ENCODE measurements at regions not wholly inside any gene's neighbourhood (a gene's known extent, or its start where the extent isn't known, plus 50 kb on each side); places are given as distances from the start of the nearest gene placed in this dataset.

GRCh38 chr12:61655241-61655640, 605.0 kb upstream of the USP15 start:
- Mint-ChIP-seq H3K4me1 (ENCODE audit: low read depth in 2 of 2) (no peaks in the 10 kb centered on the region), H3K27ac (no peak overlapping the region), H3K9me3 (peaks cover 0 to 8% of the 10 kb centered on the region in 2 donors), H3K4me3 (no peak overlapping the region), H3K36me3 (ENCODE audit: insufficient read depth) (no peaks in the 10 kb centered on the region), H3K27me3 (no peaks in the 10 kb centered on the region)
- ATAC-seq (replicated peaks) (no peak), DNase-seq (no peak)

DNA sequence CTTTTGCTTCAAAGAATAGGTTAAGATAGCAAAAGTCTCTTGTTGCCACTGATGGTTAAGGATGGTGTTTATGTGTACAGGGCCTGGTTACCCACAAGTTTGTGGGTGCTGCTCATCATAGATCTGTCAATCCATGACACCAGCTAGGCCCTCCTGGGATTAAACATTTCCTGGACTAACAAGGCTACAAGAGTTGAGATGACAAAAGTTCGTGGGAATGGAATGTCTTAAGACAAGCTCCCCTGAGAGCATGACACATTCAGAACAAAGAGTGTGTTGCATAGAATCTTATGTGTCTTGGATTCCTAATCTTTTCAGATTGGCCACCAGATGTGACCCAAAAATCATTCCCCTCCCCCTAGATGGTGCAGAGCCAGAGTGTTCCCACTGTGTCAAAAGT, 592.5 kb upstream of the USP15 start:
- H3K36me3 Mint-ChIP-seq (ENCODE audit: insufficient read depth) = no peaks in the 10 kb centered on the region
- H3K4me1 Mint-ChIP-seq (ENCODE audit: low read depth in 2 of 2) = no peaks in the 10 kb centered on the region
- no peaks in the 10 kb centered on the region for H3K27me3 Mint-ChIP-seq
- H3K27ac Mint-ChIP-seq = no peak overlapping the region
- no peak for ATAC-seq (replicated peaks)
- H3K9me3 Mint-ChIP-seq = peaks cover 0 to 15% of the 10 kb centered on the region in 2 donors
- no peak for DNase-seq
- no peak overlapping the region for H3K4me3 Mint-ChIP-seq

- Mint-ChIP-seq H3K36me3 (ENCODE audit: insufficient read depth) (peaks cover 2% of the 10 kb centered on the region), H3K27ac (no peak overlapping the region), H3K4me3 (no peak overlapping the region), H3K27me3 (no peaks in the 10 kb centered on the region), H3K9me3 (peaks cover 0 to 10% of the 10 kb centered on the region in 2 donors), H3K4me1 (ENCODE audit: low read depth in 2 of 2) (no peaks in the 10 kb centered on the region)
- DNase-seq = no peak
- no peak for ATAC-seq (replicated peaks)
These were observed 583.7 kb upstream of the USP15 start for GRCh38 chr12:61676520-61676919.

DNA sequence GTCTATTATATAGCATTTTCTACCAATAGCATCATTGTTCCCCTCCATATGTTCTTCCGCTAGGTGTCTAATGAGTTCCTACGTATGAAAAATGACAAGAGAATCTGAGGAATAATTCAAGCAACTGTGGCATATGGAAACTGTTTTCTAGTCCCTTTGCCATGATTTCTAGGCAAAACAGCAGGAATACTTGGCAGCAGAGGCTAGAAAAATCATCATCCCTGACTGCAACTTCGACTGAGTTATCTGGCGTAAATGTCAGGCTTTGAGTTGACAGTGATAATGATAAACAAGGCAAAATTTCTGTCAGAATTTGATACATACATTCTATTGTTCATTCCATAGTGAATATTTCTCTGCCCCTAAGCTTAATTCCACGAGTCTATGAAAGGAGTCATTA, 572.8 kb upstream of the USP15 start:
- H3K4me3 Mint-ChIP-seq = no peak overlapping the region

GRCh38 chr12:61694214-61694613, 566.0 kb upstream of the USP15 start:
- Mint-ChIP-seq H3K27ac (no peak overlapping the region), H3K9me3 (peaks cover under 1 to 4% of the 10 kb centered on the region in 2 donors), H3K4me1 (ENCODE audit: low read depth in 2 of 2) (no peaks in the 10 kb centered on the region), H3K4me3 (no peak overlapping the region), H3K27me3 (no peaks in the 10 kb centered on the region), H3K36me3 (ENCODE audit: insufficient read depth) (no peaks in the 10 kb centered on the region)
- DNase-seq (no peak), ATAC-seq (replicated peaks) (no peak)

More for the DNA sequence above, 572.8 kb upstream of the USP15 start:
- no peak for ATAC-seq (replicated peaks)
- no peaks in the 10 kb centered on the region for H3K27me3 Mint-ChIP-seq
- DNase-seq = no peak
- H3K4me1 Mint-ChIP-seq (ENCODE audit: low read depth in 2 of 2) = no peaks in the 10 kb centered on the region
- peaks cover 4 to 10% of the 10 kb centered on the region in 2 donors for H3K9me3 Mint-ChIP-seq
- no peaks in the 10 kb centered on the region for H3K36me3 Mint-ChIP-seq (ENCODE audit: insufficient read depth)
- H3K27ac Mint-ChIP-seq = no peak overlapping the region

GRCh38 chr12:61701471-61701870, 558.7 kb upstream of the USP15 start:
- H3K9me3 Mint-ChIP-seq = no peaks in the 10 kb centered on the region
- H3K4me3 Mint-ChIP-seq = no peak overlapping the region
- no peak overlapping the region for H3K27ac Mint-ChIP-seq
- no peaks in the 10 kb centered on the region for H3K4me1 Mint-ChIP-seq (ENCODE audit: low read depth in 2 of 2)
- ATAC-seq (replicated peaks) (no peak), DNase-seq (no peak)
- H3K36me3 Mint-ChIP-seq (ENCODE audit: insufficient read depth) = no peaks in the 10 kb centered on the region
- H3K27me3 Mint-ChIP-seq = no peaks in the 10 kb centered on the region

DNA sequence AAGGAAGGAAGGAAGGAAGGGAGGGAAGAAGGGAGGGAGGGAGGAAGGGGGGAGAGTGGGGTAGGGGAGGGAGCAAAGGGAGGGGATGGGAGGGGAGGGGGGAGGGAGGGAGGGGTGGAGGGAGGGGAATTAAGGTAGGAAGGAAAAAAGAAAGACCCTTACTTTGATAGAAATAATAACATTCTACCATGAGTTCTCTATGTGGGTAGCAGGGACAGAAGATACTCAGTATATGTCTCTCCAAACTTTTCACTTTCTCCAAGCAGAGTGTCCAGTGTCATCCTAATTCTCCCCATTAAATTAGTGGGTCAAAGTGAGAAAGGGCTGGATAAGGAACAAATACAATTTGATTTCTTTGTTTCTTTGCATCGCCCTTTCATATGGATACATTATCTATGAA, 553.4 kb upstream of the USP15 start:
- H3K36me3 Mint-ChIP-seq (ENCODE audit: insufficient read depth) = no peaks in the 10 kb centered on the region
- no peaks in the 10 kb centered on the region for H3K27me3 Mint-ChIP-seq
- H3K4me3 Mint-ChIP-seq = no peak overlapping the region
- ATAC-seq (replicated peaks) = no peak
- no peaks in the 10 kb centered on the region for H3K4me1 Mint-ChIP-seq (ENCODE audit: low read depth in 2 of 2)
- peaks cover 0 to under 1% of the 10 kb centered on the region in 2 donors for H3K9me3 Mint-ChIP-seq
- no peak overlapping the region for H3K27ac Mint-ChIP-seq
- no peak for DNase-seq

GRCh38 chr12:61713121-61713520, 547.1 kb upstream of the USP15 start:
- no peaks in the 10 kb centered on the region for H3K27me3 Mint-ChIP-seq
- no peaks in the 10 kb centered on the region for H3K4me1 Mint-ChIP-seq (ENCODE audit: low read depth in 2 of 2)
- H3K4me3 Mint-ChIP-seq = no peak overlapping the region
- no peak for ATAC-seq (replicated peaks)
- H3K36me3 Mint-ChIP-seq (ENCODE audit: insufficient read depth) = no peaks in the 10 kb centered on the region
- H3K9me3 Mint-ChIP-seq = peaks cover 0 to 1% of the 10 kb centered on the region in 2 donors
- no peak overlapping the region for H3K27ac Mint-ChIP-seq
- no peak for DNase-seq

DNA sequence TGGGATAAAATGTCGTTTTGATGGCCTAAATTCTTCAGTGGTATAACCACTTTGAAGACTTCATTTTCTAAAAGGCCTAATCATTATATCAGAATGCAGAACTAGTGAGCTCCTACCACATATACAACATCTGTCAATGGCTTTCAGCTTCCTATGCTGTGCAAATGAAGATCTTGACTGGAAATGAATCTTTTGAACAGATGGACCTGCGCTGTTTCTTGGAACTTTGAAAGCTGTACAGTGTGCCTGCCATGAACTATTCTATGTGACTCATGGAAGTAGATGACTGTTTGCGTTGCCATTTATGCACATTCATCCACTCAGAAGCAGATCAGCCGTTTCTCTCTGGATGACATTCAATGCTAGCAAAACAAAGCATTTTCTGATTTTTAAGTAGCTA, 542.2 kb upstream of the USP15 start:
- Mint-ChIP-seq H3K4me3 (no peak overlapping the region), H3K9me3 (peaks cover 0 to 13% of the 10 kb centered on the region in 2 donors), H3K27ac (no peak overlapping the region), H3K4me1 (ENCODE audit: low read depth in 2 of 2) (no peaks in the 10 kb centered on the region), H3K36me3 (ENCODE audit: insufficient read depth) (no peaks in the 10 kb centered on the region), H3K27me3 (no peaks in the 10 kb centered on the region)
- ATAC-seq (replicated peaks) = no peak
- DNase-seq = no peak

DNA sequence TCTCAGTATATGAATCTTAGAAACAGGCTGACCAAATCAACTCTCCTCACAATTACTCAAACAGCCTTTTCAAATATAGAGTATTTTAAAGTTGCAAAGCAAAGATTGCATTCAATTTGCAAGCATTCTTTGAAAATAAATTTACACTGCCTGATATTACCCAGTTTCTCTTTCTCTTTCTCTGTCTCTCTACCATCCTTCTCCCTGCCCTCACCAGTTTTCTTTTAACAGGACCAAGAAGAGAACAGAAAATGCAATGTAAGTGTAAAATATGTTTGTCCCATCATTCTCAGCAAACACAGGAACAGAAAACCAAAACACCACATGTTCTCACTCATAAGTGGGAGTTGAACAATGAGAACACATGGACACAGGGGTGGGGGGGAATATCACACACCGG, 520.3 kb upstream of the USP15 start:
- no peak overlapping the region for H3K4me3 Mint-ChIP-seq
- DNase-seq = no peak
- H3K27me3 Mint-ChIP-seq = no peaks in the 10 kb centered on the region
- no peak for ATAC-seq (replicated peaks)
- no peak overlapping the region for H3K27ac Mint-ChIP-seq
- no peaks in the 10 kb centered on the region for H3K4me1 Mint-ChIP-seq (ENCODE audit: low read depth in 2 of 2)
- no peaks in the 10 kb centered on the region for H3K36me3 Mint-ChIP-seq (ENCODE audit: insufficient read depth)
- H3K9me3 Mint-ChIP-seq = peaks cover 5 to 10% of the 10 kb centered on the region in 2 donors

DNA sequence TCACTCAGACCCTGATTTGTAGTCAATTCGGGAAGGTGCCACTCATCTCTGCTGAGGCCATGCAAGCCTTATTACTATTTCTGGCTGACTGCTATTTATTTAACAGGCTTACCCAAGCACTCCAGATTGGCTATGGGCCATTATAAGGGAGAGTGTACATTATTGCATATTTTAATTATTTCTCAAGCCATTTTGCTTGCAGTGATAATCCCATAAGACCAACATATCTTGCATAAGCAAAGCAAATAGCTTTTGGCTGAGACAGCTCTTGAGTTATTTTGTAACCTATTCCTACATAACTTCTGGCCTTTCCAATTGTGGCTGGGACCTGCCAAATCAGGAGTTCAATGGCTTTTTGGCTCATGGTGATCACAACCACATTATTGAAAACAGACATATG, 509.6 kb upstream of the USP15 start:
- Mint-ChIP-seq H3K36me3 (ENCODE audit: insufficient read depth) (no peaks in the 10 kb centered on the region), H3K9me3 (peaks cover 4 to 6% of the 10 kb centered on the region in 2 donors), H3K4me3 (no peak overlapping the region), H3K27me3 (no peaks in the 10 kb centered on the region), H3K27ac (no peak overlapping the region), H3K4me1 (ENCODE audit: low read depth in 2 of 2) (no peaks in the 10 kb centered on the region)
- no peak for ATAC-seq (replicated peaks)
- DNase-seq = no peak

GRCh38 chr12:61754214-61754613, 506.0 kb upstream of the USP15 start:
- no peaks in the 10 kb centered on the region for H3K27me3 Mint-ChIP-seq
- no peak overlapping the region for H3K27ac Mint-ChIP-seq
- H3K4me3 Mint-ChIP-seq = no peak overlapping the region
- H3K9me3 Mint-ChIP-seq = peaks cover 0 to 4% of the 10 kb centered on the region in 2 donors
- no peaks in the 10 kb centered on the region for H3K4me1 Mint-ChIP-seq (ENCODE audit: low read depth in 2 of 2)
- H3K36me3 Mint-ChIP-seq (ENCODE audit: insufficient read depth) = no peaks in the 10 kb centered on the region
- ATAC-seq (replicated peaks) (no peak), DNase-seq (no peak)

DNA sequence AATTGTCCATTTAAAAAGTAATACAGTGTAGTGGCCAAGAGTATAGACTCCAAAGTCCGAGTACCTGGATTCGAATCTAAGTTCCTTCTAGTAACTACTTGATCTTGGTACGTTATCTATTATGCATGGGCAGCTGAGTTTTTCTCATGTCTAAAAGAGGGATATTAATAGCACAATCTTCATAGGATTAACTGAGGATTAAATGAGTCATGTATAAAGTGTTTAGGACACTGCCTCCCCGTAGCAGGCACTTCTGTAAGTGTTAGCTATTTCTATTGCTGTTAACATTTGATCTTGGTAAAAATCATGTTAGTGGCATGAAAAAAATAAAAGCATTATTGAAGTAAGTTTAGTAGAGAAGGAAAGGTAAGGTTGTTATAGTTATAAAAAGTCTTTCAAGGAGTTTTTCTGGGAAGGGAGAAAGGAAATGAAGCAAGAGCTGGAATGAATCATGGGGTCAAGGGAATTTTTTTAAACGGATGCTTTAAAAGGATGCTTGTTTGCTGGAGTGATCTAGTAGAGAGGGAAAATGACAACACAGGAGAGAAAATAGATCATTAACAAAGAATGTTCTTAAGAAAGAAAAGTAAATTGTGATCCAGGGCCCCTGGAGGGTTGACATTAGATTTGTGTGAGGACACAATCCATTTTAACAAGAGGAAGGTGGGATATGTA, 502.2 kb upstream of the USP15 start:
- no peaks in the 10 kb centered on the region for H3K4me1 Mint-ChIP-seq (ENCODE audit: low read depth in 2 of 2)
- DNase-seq (no peak), ATAC-seq (replicated peaks) (no peak)
- no peaks in the 10 kb centered on the region for H3K27me3 Mint-ChIP-seq
- no peak overlapping the region for H3K27ac Mint-ChIP-seq
- no peaks in the 10 kb centered on the region for H3K36me3 Mint-ChIP-seq (ENCODE audit: insufficient read depth)
- H3K9me3 Mint-ChIP-seq = peaks cover 0 to 8% of the 10 kb centered on the region in 2 donors
- H3K4me3 Mint-ChIP-seq = no peak overlapping the region

- DNase-seq (no peak), ATAC-seq (replicated peaks) (no peak)
- Mint-ChIP-seq H3K27me3 (no peaks in the 10 kb centered on the region), H3K27ac (no peak overlapping the region), H3K36me3 (ENCODE audit: insufficient read depth) (no peaks in the 10 kb centered on the region), H3K4me1 (ENCODE audit: low read depth in 2 of 2) (no peaks in the 10 kb centered on the region), H3K9me3 (peaks cover 0 to 6% of the 10 kb centered on the region in 2 donors), H3K4me3 (no peak overlapping the region)
These were observed 501.5 kb upstream of the USP15 start for GRCh38 chr12:61758661-61759060.

DNA sequence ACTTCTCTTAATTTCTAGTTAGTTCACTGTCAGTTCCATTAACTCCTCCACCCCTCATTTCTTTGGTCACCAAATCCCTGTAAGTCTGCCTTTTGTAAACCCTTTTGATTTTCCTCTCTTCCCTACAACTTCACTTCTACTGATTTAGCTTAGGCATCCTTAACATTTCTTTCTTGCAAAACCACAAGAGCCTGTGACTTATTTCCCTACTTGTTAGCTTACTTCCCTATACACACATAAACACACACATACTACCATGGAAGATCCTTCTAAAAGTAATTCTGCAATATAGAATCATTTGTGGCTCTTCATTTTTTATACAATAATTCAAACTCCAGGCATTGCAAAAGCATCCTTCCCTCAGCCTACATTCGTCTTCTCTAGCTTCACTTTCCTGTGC, 494.3 kb upstream of the USP15 start:
- no peak overlapping the region for H3K27ac Mint-ChIP-seq

More for the DNA sequence above, 494.3 kb upstream of the USP15 start:
- Mint-ChIP-seq H3K4me3 (no peak overlapping the region), H3K4me1 (ENCODE audit: low read depth in 2 of 2) (no peaks in the 10 kb centered on the region), H3K27me3 (no peaks in the 10 kb centered on the region), H3K9me3 (peaks cover 16 to 18% of the 10 kb centered on the region in 2 donors), H3K36me3 (ENCODE audit: insufficient read depth) (no peaks in the 10 kb centered on the region)
- no peak for DNase-seq
- ATAC-seq (replicated peaks) = no peak
